ENCODE measurements at regions not wholly inside any gene's neighbourhood (a gene's known extent, or its start where the extent isn't known, plus 50 kb on each side); places are given as distances from the start of the nearest gene placed in this dataset.

DNA sequence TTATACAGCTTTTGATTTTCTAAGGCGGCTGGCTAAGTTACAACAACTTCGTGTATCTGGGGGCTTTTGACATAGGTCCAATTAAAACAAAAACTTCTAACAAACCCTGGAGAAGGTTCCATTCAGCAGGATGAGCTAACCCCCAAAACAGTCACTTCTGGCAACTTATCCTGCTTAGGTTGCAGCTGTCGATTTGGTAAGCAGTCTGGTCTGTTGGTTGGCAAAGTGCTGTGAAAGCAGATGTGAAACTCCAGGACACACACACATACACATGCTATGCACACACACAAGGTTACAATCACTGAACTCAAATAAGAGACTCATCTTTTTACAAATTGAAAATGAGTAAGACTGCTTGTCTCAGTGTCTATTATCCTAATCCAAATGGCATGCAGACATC is 119.0 kb upstream of the STMND1 start:
- no peak overlapping the region for H3K27ac ChIP-seq
- DNase-seq = no peak
- TF ChIP-seq, protein P1, sequence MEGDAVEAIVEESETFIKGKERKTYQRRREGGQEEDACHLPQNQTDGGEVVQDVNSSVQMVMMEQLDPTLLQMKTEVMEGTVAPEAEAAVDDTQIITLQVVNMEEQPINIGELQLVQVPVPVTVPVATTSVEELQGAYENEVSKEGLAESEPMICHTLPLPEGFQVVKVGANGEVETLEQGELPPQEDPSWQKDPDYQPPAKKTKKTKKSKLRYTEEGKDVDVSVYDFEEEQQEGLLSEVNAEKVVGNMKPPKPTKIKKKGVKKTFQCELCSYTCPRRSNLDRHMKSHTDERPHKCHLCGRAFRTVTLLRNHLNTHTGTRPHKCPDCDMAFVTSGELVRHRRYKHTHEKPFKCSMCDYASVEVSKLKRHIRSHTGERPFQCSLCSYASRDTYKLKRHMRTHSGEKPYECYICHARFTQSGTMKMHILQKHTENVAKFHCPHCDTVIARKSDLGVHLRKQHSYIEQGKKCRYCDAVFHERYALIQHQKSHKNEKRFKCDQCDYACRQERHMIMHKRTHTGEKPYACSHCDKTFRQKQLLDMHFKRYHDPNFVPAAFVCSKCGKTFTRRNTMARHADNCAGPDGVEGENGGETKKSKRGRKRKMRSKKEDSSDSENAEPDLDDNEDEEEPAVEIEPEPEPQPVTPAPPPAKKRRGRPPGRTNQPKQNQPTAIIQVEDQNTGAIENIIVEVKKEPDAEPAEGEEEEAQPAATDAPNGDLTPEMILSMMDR (IDR thresholded peaks at IDR 0.05; ENCODE audit: low read depth, low read length) = no peak
- H3K4me3 ChIP-seq (ENCODE audit: low read depth, low read length) = no peak overlapping the region
- peaks cover 1% of the 10 kb centered on the region for H3K9me3 ChIP-seq (ENCODE audit: severe bottlenecking)
- H3K27me3 ChIP-seq (ENCODE audit: insufficient read depth, low read depth, severe bottlenecking) = peaks cover 64% of the 10 kb centered on the region
- H3K36me3 ChIP-seq = no peaks in the 10 kb centered on the region

DNA sequence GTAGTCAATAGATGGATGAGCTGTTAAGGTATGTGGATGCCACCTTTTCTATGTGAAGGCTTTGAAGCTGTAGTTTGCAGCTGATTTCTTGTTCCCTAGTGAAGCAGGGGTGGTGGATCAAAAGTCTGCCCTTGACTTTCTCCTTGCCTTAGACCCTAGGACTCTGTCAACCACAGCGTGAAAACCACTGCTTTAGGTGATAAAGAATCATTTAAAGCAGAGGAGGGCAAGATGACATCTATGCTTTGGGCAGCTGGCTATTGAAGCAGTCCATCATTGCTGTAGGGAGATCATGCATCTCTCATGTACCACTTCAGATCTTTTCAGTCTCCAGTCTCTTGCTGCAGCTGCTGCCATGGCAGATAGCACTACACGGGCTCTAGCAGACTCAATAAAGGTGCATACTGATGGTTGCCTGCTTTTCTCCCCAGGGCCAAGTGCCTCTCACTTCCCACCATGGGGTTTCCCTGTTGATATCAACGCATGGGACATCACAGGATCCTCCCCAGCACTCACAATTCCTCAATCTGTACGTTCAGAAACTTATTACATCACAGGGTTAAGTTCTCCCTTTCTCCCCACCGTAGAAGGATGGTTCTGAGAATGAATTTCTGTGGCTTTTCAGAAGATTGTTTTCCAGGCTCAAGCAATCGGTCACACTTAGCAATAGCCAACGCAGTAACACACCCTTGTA is 122.0 kb upstream of the STMND1 start:
- Histone ChIP-seq H3K4me3 (ENCODE audit: low read depth, low read length) (no peak overlapping the region), H3K27ac (no peak overlapping the region), H3K36me3 (no peaks in the 10 kb centered on the region), H3K27me3 (ENCODE audit: insufficient read depth, low read depth, severe bottlenecking) (peaks cover 73% of the 10 kb centered on the region), H3K9me3 (ENCODE audit: severe bottlenecking) (no peaks in the 10 kb centered on the region)
- TF ChIP-seq, protein P1 (IDR thresholded peaks at IDR 0.05; ENCODE audit: low read depth, low read length) = no peak
- DNase-seq = no peak

DNA sequence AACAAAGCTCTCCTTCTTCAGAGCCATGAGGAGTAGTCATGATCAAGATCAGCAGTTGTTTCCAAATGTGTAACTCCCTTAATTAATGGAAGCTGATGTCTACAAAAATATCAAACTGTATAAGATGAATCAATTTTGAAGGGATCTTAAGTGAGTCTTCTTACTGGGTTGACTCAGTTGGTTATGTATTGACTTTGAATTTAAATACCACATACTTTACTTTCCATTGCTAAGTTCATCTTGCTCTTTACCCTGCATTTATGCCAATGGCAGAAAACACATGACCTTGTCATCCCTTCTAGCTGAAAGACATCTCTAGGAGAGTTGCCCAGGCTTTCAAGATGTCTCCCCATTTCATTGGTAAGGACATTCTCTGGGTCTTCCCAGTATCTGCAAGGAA is 123.2 kb upstream of the STMND1 start:
- no peak for DNase-seq
- H3K9me3 ChIP-seq (ENCODE audit: severe bottlenecking) = no peaks in the 10 kb centered on the region
- H3K36me3 ChIP-seq = no peaks in the 10 kb centered on the region
- H3K27ac ChIP-seq = no peak overlapping the region
- TF ChIP-seq, protein P1 (IDR thresholded peaks at IDR 0.05; ENCODE audit: low read depth, low read length) = no peak
- H3K4me3 ChIP-seq (ENCODE audit: low read depth, low read length) = no peak overlapping the region
- peaks cover 67% of the 10 kb centered on the region for H3K27me3 ChIP-seq (ENCODE audit: insufficient read depth, low read depth, severe bottlenecking)

DNA sequence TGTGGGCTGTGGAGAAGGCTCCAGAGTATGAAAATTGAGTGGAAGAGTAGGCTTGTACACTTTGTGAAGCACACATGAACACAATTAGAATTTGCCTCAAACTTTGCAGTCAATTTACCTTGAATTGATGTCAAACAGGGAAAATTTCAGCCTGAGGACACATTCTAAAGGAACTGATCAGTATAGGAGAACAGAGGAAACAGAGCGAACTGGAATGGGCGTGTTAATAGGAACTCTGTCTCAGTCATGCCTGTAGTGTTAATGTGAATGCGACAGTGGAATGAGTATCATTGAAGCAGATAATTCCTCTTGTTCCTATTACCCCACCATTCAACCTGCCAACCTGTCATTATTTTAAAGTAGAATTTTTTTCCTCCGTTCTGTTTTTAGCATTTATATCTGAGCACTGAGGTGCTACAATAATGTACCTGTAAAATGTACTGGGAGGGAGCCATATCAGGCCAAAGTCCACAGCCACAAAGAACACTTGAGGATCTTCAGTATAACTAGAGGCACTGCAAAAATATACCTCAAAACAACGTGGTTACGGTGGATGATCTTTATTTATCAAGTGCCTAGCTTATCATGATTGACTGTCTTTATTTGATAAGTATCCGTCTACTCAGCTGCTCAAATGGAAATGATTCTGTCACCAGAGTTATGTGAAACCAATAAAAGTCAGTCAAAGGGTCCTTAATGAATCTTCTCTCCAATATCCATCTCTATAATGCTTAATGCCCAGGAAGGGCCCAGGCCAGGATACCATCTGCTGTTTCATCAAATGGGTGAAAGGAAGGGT is 125.3 kb upstream of the STMND1 start:
- Histone ChIP-seq H3K27ac (no peak overlapping the region), H3K27me3 (ENCODE audit: insufficient read depth, low read depth, severe bottlenecking) (peaks cover 55% of the 10 kb centered on the region), H3K9me3 (ENCODE audit: severe bottlenecking) (no peaks in the 10 kb centered on the region), H3K4me3 (ENCODE audit: low read depth, low read length) (no peak overlapping the region), H3K36me3 (no peaks in the 10 kb centered on the region)
- DNase-seq = no peak
- TF ChIP-seq, protein P1 (IDR thresholded peaks at IDR 0.05; ENCODE audit: low read depth, low read length) = no peak

DNA sequence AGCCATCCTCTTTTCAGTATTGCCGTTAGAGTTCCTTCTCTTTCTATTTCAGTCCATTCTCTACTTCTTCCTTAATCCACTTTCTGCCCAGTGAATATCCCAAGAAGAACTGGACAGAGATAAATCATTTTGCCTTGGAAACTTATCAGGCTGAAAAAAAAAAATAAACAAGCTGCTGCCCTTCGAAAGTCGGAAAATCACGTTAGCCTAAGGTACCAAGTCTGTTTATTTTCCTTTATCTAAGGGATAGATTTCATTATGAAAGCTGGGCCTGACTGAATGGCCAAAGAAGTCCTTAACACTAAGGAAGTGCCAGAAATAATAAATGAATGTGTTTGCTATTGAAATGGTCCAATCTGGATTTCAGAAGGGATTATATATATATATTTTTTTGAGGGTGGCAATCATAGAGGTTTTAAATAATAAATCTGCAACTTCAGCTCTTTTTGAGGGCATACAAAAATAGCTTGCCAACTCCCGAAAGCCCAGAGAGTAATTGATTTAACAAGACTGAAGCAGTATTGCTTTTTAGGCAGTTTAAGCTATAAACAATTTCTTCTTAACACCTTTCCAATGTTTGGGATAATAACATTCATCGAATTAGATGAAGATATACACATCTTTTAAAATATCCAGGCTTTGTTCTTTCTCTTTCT is 127.0 kb upstream of the STMND1 start:
- TF ChIP-seq, protein P1 (IDR thresholded peaks at IDR 0.05; ENCODE audit: low read depth, low read length) = no peak
- Histone ChIP-seq H3K9me3 (ENCODE audit: severe bottlenecking) (no peaks in the 10 kb centered on the region), H3K36me3 (no peaks in the 10 kb centered on the region), H3K27ac (no peak overlapping the region), H3K27me3 (ENCODE audit: insufficient read depth, low read depth, severe bottlenecking) (peaks cover 58% of the 10 kb centered on the region), H3K4me3 (ENCODE audit: low read depth, low read length) (no peak overlapping the region)
- no peak for DNase-seq

All from WERI-Rb-1 (cell line).